ENCODE measurements at regions not wholly inside any gene's neighbourhood (a gene's known extent, or its start where the extent isn't known, plus 50 kb on each side); places are given as distances from the start of the nearest gene placed in this dataset.

DNA sequence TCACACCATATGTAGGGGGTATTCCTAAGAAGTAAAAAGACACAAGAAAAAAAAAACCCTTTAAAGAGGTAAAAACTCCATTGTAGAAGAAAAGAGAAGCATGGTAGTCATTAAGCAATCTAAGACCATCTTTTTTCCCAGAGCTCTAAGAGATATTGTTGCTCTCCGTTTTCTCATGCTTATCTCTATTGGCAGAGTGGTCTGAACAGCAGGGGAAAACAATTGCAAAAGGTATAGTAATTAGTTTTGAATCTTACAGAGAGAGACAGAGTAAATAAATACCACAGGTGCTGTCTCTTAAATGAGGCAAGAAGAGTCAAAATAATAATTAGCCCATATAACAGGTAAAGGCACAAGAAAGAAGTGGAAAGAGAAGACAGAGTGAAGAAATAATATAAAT is 821.4 kb upstream of the CA10 start:
- TF ChIP-seq SIN3A (IDR thresholded peaks at IDR 0.05; ENCODE audit: borderline replicate concordance, insufficient read depth, low read depth, low read length) (no peak), POLR2AphosphoS5 (IDR thresholded peaks at IDR 0.05; ENCODE audit: low read depth, low read length) (no peak)

Measured in Panc1 (cell line).